GM18507 (cell line): ENCODE measurements at regions not wholly inside any gene's neighbourhood (a gene's known extent, or its start where the extent isn't known, plus 50 kb on each side); places are given as distances from the start of the nearest gene placed in this dataset.

Experiments
- DNase-seq: peaks from one replicate; pipeline ENCODE4 v3.0.0; 2011; ENCODE audit warnings: low read depth; ENCODE audit not compliant: insufficient read length; ENCODE audit errors: extremely low spot score
- FAIRE-seq: peaks from 2 replicates; lab custom pipeline; 2011; peaks lifted over from hg19 to GRCh38; lab: Jason Lieb, UNC

DNA sequence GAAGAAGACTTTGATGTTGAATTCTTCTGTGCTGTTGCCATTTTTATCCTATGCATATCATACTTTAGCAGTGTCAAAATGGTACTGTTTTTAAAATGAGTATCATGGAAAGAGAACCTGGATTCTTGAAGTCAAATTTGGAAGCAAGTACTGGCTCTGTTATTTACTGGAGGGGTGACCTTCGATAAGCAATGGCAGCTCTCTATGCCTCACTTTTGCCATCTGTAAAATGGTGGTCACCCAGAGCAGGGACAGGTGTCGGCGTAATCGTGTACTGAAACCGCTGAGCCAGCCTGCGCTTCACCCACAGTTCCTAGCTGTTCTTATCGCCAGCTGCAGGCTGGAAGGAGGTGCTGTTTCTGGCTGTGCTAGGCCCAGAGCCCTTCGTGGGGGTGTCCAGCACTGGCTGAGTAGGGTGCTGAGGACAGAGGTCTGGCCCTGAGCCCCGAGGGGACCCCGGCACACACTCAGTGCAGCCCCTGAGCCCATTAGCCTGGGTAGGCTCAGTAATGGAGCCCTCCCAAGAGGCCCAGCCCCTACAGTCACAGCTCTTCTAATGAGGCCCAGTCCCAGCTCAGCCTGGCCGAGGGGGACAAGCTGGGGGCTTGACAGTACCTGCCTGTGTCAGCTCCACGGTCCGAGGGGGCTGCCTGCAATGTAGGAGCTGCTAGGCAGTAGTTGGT, 183.5 kb downstream of the PHETA1 start:
- FAIRE-seq = no peak

DNA sequence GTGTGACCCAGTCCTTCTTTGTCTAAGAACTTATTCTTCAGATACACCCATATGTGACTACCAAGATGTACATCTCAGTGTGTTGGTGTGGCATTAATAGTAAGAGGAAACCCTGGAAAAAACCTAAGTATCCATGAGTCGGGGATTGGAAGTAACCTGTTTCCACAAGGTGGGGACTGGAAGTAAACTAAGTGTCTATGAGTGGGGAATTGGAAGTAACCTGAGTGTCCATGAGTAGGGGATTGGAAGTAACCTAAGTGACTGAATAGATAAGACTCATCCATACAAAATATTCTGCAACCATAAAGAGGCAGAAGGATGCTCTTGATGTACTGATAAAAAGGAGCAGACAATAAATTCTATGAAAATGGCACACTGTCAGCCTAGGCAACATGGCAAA, 184.7 kb downstream of the PHETA1 start:
- no peak for FAIRE-seq
- DNase-seq = no peak

More for the DNA sequence above, 183.5 kb downstream of the PHETA1 start:
- no peak for DNase-seq

DNA sequence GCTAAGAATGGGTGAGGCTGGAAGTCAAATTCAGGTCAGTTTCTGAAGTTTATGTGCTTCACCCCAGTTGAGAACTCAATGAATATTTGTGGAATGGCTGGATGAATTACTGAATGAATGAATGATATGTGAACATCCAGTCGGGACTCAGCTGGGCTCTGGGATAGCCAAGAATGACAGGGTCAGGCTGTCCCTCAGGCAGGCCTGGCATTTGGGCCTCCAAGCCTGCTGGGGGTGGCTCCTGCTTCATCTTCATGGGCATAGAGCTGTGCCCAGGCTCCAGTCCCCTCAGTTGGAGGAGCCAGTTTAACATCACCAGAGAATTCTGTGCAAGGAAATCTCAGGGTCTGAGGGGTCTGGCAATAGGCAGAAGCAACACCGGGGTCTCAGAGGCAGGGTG, 185.8 kb downstream of the PHETA1 start:
- FAIRE-seq (no peak), DNase-seq (no peak)

DNA sequence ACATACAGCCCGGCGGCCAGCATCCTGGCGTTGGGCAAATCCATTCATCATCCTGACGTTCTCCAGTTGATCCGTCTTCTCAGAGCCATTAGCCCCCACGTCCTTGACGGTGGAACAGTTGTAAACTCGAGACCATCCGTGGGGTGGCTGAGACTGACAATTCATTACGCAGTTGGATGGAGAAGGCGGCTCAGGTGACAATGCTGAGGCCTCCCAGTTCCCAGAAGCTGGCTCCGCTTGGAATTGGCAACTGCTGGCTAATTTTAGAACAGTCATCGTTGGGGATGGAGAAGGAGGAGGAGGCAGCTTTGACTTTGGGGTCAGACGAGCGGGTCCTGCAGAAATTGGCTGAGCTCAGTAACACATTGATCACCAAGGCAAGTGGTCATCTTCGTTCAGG, 186.5 kb downstream of the PHETA1 start:
- FAIRE-seq = no peak

DNA sequence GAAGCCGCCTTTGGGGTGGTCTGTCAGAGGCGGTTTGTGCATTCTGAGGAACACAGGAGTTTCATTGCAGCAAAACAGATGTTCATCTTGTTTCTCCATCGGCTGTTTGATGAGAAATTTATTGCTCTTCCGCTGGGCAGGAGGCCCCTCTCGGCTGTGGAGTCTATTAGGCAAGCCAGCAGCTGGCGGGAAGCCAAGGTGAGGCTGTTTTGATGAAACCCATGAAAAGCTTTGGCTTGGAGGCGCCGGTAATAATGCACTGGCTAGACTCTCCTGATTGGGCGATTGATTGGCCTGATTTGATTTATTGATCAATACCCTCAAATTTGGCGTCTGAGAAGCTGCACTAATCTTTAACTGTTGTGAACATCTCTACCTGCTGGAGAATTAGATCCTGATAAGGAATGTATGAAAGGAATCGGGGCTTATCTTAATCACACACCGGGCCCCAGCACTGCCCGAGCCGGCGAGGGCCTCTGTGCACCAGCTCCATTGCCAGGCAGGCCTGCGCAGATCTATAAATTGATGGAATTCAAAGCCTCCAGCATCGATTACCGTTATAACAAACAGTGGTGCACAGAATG, 187.7 kb downstream of the PHETA1 start:
- no peak for DNase-seq
- FAIRE-seq = no peak

More for the DNA sequence above, 186.5 kb downstream of the PHETA1 start:
- DNase-seq = no peak

DNA sequence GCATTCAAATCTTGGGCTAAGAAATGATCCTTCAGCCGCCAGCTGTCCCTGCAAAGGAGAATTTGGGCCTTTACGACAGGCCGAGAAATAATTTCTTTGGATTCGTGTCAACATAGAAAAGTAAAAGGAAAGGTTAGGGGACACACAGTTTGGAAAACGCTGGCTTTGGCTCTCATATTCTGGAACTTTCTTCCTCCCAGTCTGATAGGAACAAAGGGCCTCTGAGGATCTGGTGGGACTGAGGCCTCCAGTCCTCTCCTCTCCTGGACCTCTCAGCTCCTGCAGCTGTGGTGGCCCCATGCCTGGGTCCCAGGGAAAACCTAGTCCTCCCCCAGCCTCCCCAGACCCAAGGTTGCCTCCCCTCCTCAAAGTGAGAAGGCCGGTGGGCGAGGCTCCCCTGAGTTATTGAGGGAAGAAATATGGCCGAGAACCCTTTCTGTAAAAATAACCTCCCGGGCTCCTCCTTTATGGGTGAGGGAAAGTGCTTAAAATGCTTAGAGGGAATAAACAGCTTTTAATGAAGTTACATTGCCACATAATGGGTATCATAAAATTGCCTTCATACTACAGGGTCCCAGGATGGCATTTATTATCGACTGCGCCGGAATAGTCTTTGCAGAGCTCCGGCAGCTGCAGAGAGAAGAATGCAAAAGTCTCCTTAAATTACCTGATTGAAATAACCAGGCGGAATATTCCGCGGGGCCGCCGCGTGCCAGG, 188.3 kb downstream of the PHETA1 start:
- FAIRE-seq = no peak
- DNase-seq = no peak

DNA sequence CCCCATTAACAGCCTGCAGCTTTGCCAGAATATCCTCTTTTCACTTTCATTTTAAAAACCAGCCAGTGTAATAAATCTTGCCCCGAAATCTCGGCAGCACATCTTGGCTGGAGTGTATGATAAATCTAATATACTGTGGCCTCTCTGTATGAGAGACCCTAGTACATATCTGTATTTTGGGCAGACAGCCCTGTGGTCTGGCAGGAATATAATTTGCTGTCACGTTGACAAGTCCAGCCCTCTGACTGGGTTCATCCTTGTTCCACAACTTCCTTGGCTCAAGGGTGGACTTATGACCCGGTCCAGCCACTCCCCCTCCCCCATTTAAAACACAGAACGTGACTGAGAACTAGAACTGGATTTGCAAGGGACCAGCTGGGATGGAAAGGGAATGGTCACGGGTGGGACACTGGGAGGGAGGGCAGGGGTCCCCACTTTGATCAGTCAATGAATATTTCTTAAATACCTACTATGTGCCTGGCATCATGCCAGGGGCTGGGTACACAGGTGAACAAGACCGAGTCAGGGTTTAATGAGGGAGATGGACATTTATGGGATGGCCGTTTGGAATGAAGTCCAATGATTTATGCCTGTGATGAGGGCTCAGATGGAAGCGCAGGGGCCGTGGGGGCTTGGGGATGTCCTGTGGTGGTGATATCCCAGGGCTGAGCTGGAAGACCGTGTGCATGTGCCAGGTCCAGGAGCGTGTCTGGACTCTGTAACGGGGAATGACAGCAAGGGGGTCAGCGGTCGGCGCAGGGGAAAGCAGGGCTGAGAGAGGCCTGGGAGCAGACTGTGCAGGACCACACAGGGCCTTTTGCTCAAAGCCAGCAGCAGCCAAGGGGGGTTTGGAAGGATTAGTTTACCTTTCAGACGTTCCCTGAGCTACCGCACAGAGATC, 190.5 kb downstream of the PHETA1 start:
- DNase-seq = no peak
- FAIRE-seq = no peak

DNA sequence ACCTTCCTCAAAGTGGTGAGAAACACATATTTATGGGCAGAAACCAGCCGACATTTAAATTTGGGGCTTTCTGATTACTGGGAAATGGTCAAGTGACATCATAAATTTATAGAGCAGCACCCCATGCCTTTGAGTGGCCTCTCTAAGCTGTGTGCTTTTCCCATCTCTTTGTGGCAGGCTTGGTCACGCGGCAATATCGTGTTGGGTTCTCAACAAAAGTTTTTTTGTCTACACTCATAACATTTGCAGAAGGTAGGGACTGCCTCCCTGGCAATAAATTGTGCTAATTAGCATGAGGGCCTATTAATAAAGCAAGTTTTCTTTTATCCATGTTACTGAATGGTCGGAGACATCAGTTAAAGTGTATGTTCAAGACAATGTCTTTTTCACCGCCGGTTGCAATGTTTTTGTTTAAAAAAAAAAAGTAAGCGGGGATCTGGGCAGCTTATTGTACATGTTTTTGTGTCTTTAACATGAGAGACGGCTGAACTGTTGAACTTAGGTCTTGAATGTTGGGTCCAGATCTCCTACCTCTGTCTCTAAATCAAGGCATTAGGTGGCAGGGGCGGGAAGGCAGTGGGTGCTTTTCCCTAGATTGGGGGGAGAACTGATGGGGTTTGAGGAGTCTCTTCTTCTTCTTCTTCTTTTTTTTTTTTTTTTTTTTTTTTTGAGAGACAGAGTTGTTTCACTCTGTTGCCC, 193.3 kb downstream of the PHETA1 start:
- no peak for FAIRE-seq
- DNase-seq = no peak

DNA sequence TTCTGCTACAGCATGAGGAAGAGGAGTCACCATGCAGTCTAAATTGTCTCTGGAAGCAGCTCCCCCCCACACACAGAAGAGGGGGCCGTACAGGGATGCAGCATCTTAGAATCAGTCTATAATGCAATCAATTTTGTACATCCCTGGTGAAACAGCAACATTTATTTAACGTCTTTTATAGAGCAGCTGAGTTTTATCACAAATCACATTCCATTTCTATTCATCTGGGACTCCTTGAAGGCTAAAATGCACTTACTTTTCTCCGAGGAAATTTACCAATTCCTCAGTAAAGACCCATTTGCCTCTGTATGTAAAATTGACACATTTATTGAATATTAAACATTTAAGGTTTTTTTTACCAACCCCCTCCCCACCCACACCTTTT, 193.9 kb downstream of the PHETA1 start:
- DNase-seq (no peak), FAIRE-seq (no peak)

DNA sequence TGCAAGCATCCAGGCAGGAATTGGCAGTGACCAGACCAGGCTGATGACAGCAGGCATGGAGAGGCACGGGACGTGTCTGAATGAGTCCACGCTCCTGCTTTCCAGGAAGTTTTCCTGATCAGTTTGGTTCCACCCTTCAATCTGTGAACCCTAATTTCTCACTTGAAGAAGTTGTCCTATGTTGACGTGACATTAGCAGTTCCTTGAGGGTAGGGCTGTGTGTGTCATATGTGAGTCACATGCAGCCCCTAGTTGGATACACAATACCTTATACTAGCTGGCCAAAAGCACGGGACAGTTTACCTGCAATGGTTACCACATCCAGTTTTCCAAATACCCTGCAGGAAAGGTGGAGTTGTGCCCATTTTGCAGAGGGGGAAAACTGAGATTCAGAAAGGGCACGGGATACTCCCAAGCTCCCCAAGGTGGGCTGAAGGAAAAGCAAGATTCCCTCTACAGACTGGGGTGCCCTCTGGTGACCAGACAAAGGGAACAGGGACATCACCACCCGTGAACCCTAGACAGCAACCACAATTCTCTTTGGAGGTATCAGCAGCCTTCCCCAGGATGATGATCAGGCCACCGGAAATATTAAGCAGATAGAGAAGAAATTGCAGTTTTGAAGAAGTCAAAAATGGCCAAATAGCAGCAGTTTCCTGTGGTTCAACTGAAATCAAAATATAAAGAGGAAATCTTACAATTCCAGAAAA, 194.5 kb downstream of the PHETA1 start:
- FAIRE-seq (no peak), DNase-seq (no peak)

DNA sequence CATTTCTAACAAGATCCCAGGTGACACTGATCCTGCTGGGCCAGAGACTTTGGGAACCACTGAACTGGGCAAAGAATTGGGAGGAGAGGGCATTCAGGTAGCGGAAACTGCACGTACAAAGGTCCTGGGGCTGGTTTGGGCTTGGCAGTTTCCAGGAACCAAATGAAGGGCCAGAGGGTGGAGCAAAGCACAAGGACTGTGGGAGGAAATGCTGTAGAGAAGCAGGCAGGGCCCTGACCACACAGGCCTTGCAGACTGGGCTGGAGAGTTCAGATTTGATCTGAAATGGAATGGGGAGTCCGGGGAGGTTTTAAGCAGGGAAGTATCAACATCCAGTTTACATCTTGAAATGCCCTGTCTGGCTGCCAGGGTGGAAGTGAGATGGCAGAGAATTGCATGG, 195.1 kb downstream of the PHETA1 start:
- DNase-seq (no peak), FAIRE-seq (no peak)

DNA sequence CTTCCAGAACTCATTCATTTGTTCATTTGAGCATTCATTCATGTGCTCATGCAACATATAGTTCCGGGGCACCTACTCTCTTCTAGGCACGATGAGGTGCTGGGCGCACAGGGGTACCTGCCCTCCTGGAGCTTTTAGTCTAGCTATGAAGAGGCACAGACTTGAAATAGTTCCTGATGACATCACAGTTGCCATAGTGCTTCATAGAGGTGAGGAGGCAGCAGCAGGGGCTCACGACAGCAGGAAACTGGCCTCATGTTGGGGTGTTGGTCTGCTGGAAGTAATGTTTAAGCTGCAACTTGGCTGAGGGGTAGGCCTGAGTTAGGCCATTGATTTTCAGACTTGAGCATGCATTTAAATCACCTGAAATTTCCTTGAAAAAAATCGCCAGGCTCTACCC, 195.5 kb downstream of the PHETA1 start:
- DNase-seq (no peak), FAIRE-seq (no peak)

DNA sequence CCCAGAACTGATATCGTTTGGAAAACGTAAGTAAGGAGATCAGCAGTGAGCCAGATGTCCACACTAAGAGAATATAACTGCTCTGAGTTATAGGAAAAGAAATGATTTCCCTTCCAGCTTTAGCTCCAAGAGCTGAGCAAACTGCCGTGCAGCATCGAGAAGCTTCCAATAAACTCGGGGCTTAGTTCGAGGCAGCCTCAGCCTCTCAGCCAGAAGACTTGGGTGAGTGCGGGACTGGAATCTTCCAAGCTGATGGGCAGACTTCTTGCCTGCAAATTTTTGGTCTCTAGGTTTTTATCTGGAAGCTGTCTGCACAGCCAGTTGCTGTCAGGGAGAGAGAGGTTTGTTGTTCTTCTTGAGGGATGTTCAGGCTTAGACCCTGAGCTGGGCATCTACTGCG, 196.1 kb downstream of the PHETA1 start:
- FAIRE-seq (no peak), DNase-seq (no peak)

DNA sequence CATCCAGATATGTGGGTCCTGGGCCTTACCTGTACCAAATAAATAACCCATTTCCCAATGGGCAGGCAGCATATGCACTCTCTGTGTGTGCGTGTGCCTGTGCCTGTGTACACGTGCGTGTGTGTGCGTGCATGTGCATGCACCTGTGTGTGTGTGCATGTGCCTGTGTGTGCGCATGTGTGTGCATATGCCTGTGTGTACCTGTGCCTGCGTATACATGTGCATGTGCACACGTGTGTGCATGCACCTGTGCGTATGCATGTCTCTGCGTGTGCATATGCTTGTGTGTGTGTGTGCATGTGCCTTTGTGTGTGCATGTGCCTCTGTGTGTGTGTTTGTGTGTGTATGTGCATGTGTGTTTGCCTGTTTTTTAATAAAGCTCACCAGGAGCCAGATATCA, 197.1 kb downstream of the PHETA1 start:
- FAIRE-seq = no peak

DNA sequence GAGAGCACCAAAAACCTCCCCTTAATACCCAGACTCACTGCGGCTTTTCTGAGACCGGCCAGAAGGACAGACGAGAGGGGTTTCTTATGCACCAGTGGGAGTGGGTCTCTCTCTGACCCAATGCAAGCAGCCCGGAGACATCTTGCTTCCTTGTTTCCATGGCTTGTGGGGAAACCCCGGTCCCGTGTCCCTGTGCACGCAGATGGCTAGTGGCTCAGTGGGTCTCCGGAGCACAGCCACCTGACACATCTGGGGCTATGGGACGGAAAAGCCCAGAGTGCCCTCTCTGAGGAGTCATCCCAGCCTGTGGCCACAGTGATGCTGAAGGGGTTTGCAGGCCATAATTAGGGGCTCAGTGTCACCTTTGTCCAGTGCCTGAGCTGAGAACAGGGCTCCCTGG, 197.6 kb downstream of the PHETA1 start:
- no peak for FAIRE-seq
- DNase-seq = no peak

More for the DNA sequence above, 197.1 kb downstream of the PHETA1 start:
- DNase-seq = no peak

DNA sequence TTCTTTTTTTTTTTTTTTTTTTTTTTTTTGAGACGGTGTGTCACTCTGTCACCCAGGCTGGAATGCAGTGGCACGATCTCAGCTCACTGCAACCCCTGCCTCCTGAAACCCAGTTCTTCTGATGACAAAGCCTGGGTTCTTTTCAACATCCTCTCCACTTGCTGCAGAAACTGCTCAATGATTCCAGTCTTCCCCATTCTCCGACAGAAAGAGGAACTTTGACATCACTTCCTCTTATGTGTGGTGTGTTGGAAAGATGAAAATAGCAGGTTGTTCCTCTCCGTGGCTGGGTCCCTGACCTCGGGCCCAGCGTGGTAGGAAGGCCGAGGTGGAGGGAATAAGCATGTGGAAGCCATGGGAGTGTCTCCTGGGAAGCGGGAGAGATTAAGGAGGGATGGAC, 198.4 kb downstream of the PHETA1 start:
- no peak for DNase-seq
- no peak for FAIRE-seq

DNA sequence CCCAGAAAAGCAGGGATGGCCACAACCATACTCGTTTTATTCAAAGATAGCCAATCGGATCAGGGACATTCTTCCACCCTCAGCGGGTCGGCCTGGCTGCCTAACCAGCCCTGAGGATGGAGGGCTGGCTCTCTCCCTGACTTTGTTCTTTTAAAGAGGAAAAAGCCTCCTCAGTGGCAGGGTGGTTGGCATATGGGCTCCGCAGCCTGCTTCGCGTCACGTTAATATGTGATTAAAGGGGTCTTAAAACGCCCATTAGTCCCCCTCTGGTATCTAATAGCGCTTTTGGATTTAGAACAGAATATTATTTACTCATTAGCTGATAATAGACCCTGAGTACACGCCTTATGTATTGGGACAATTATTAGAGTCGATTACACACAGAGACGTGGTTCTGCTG, 199.4 kb downstream of the PHETA1 start:
- FAIRE-seq (no peak), DNase-seq (no peak)

DNA sequence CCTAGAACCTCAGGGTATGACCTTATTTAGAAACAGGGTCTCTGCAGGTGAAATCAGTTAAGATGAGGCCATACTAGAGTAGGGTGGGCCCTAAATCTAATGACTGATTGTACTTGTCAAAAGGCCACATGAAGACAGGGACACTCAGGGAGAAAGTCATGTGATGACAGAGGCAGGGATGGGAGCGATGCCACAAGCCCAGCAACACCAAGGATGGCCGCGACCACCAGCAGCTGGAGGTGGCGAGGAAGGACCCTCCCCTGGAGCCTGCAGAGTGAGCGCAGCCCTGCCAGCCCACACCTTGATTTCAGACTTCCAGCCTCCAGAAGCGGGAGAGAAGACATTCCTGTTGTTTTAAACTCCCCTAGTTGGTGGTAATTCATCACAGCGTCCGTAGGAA, 199.9 kb downstream of the PHETA1 start:
- no peak for DNase-seq
- FAIRE-seq = no peak
